ENCODE measurements at regions not wholly inside any gene's neighbourhood (a gene's known extent, or its start where the extent isn't known, plus 50 kb on each side); places are given as distances from the start of the nearest gene placed in this dataset.

- Histone ChIP-seq H3K27me3 (ENCODE audit: control insufficient read depth, insufficient read depth, low read length) (no peaks in the 10 kb centered on the region), H3K9me3 (replicated peaks; ENCODE audit: control insufficient read depth, low read depth, low read length) (no peaks in the 10 kb centered on the region), H3K27ac (ENCODE audit: low read length) (no peak overlapping the region), H3K36me3 (ENCODE audit: control insufficient read depth, insufficient read depth, low read length) (peaks cover 14% of the 10 kb centered on the region), H3K4me3 (ENCODE audit: low read length) (peak overlapping the region; percentile 61), H3K4me1 (ENCODE audit: control insufficient read depth, insufficient read depth, low read length) (peaks cover 9% of the 10 kb centered on the region)
- DNase-seq, result peak; percentile 87
- WGBS (ENCODE audit: insufficient coverage), result 2% methylated on average over 44 of the region's 49 CpGs
Observed at GRCh38 chr7:66413379-66414114, 208.4 kb downstream of the TPST1 start.

GRCh38 chr7:66415659-66416265 is 210.6 kb downstream of the TPST1 start:
- peaks cover 9% of the 10 kb centered on the region for H3K4me1 ChIP-seq (ENCODE audit: control insufficient read depth, insufficient read depth, low read length)
- 87% methylated on average over 2 of the region's 4 CpGs for WGBS (ENCODE audit: insufficient coverage)
- H3K36me3 ChIP-seq (ENCODE audit: control insufficient read depth, insufficient read depth, low read length), result peaks cover 9% of the 10 kb centered on the region
- H3K27ac ChIP-seq (ENCODE audit: low read length), result no peak overlapping the region
- no peaks in the 10 kb centered on the region for H3K27me3 ChIP-seq (ENCODE audit: control insufficient read depth, insufficient read depth, low read length)
- no peak overlapping the region for H3K4me3 ChIP-seq (ENCODE audit: low read length)
- no peak for DNase-seq
- no peaks in the 10 kb centered on the region for H3K9me3 ChIP-seq (replicated peaks; ENCODE audit: control insufficient read depth, low read depth, low read length)

GRCh38 chr7:66418537-66418936 is 210.1 kb upstream of the KCTD7 start:
- H3K4me1 ChIP-seq (ENCODE audit: control insufficient read depth, insufficient read depth, low read length), result peaks cover 6% of the 10 kb centered on the region
- DNase-seq, result no peak
- no peaks in the 10 kb centered on the region for H3K27me3 ChIP-seq (ENCODE audit: control insufficient read depth, insufficient read depth, low read length)
- 100% methylated on average over 1 of the region's 3 CpGs for WGBS (ENCODE audit: insufficient coverage)
- peaks cover 8% of the 10 kb centered on the region for H3K36me3 ChIP-seq (ENCODE audit: control insufficient read depth, insufficient read depth, low read length)
- no peaks in the 10 kb centered on the region for H3K9me3 ChIP-seq (replicated peaks; ENCODE audit: control insufficient read depth, low read depth, low read length)
- no peak overlapping the region for H3K4me3 ChIP-seq (ENCODE audit: low read length)
- H3K27ac ChIP-seq (ENCODE audit: low read length), result no peak overlapping the region

GRCh38 chr7:66419210-66419609 is 209.5 kb upstream of the KCTD7 start:
- no peak for DNase-seq
- WGBS (ENCODE audit: insufficient coverage), result no CpG with 5 or more reads among the region's 3 CpGs

GRCh38 chr7:66421830-66422475 is 206.7 kb upstream of the KCTD7 start:
- no peaks in the 10 kb centered on the region for H3K9me3 ChIP-seq (replicated peaks; ENCODE audit: control insufficient read depth, low read depth, low read length)
- no peak overlapping the region for H3K27ac ChIP-seq (ENCODE audit: low read length)
- no peak overlapping the region for H3K4me3 ChIP-seq (ENCODE audit: low read length)
- WGBS (ENCODE audit: insufficient coverage), result 75% methylated on average over 6 of the region's 8 CpGs
- no peak for DNase-seq
- H3K27me3 ChIP-seq (ENCODE audit: control insufficient read depth, insufficient read depth, low read length), result no peaks in the 10 kb centered on the region
- no peaks in the 10 kb centered on the region for H3K4me1 ChIP-seq (ENCODE audit: control insufficient read depth, insufficient read depth, low read length)
- H3K36me3 ChIP-seq (ENCODE audit: control insufficient read depth, insufficient read depth, low read length), result peaks cover 25% of the 10 kb centered on the region

More at GRCh38 chr7:66419210-66419609, 209.5 kb upstream of the KCTD7 start:
- Histone ChIP-seq H3K4me1 (ENCODE audit: control insufficient read depth, insufficient read depth, low read length) (no peaks in the 10 kb centered on the region), H3K27me3 (ENCODE audit: control insufficient read depth, insufficient read depth, low read length) (no peaks in the 10 kb centered on the region), H3K27ac (ENCODE audit: low read length) (no peak overlapping the region), H3K9me3 (replicated peaks; ENCODE audit: control insufficient read depth, low read depth, low read length) (no peaks in the 10 kb centered on the region), H3K4me3 (ENCODE audit: low read length) (no peak overlapping the region), H3K36me3 (ENCODE audit: control insufficient read depth, insufficient read depth, low read length) (peaks cover 8% of the 10 kb centered on the region)

GRCh38 chr7:66423729-66424128 is 205.0 kb upstream of the KCTD7 start:
- Histone ChIP-seq H3K4me3 (ENCODE audit: low read length) (no peak overlapping the region), H3K4me1 (ENCODE audit: control insufficient read depth, insufficient read depth, low read length) (no peaks in the 10 kb centered on the region), H3K9me3 (replicated peaks; ENCODE audit: control insufficient read depth, low read depth, low read length) (no peaks in the 10 kb centered on the region), H3K27me3 (ENCODE audit: control insufficient read depth, insufficient read depth, low read length) (no peaks in the 10 kb centered on the region), H3K27ac (ENCODE audit: low read length) (no peak overlapping the region), H3K36me3 (ENCODE audit: control insufficient read depth, insufficient read depth, low read length) (peaks cover 30% of the 10 kb centered on the region)
- 96% methylated on average over 4 of the region's 7 CpGs for WGBS (ENCODE audit: insufficient coverage)
- no peak for DNase-seq

- WGBS (ENCODE audit: insufficient coverage), result 90% methylated on average over 2 of the region's 6 CpGs
- DNase-seq, result no peak
Observed at GRCh38 chr7:66426332-66426731, 202.3 kb upstream of the KCTD7 start.

GRCh38 chr7:66426996-66427395 is 201.7 kb upstream of the KCTD7 start:
- Histone ChIP-seq H3K27ac (ENCODE audit: low read length) (no peak overlapping the region), H3K9me3 (replicated peaks; ENCODE audit: control insufficient read depth, low read depth, low read length) (no peaks in the 10 kb centered on the region), H3K4me1 (ENCODE audit: control insufficient read depth, insufficient read depth, low read length) (no peaks in the 10 kb centered on the region), H3K27me3 (ENCODE audit: control insufficient read depth, insufficient read depth, low read length) (no peaks in the 10 kb centered on the region), H3K4me3 (ENCODE audit: low read length) (no peak overlapping the region), H3K36me3 (ENCODE audit: control insufficient read depth, insufficient read depth, low read length) (peaks cover 30% of the 10 kb centered on the region)
- 81% methylated on average over 5 of the region's 5 CpGs for WGBS (ENCODE audit: insufficient coverage)
- DNase-seq, result no peak

More at GRCh38 chr7:66426332-66426731, 202.3 kb upstream of the KCTD7 start:
- no peaks in the 10 kb centered on the region for H3K4me1 ChIP-seq (ENCODE audit: control insufficient read depth, insufficient read depth, low read length)
- H3K27me3 ChIP-seq (ENCODE audit: control insufficient read depth, insufficient read depth, low read length), result no peaks in the 10 kb centered on the region
- H3K4me3 ChIP-seq (ENCODE audit: low read length), result no peak overlapping the region
- H3K9me3 ChIP-seq (replicated peaks; ENCODE audit: control insufficient read depth, low read depth, low read length), result no peaks in the 10 kb centered on the region
- no peak overlapping the region for H3K27ac ChIP-seq (ENCODE audit: low read length)
- peaks cover 30% of the 10 kb centered on the region for H3K36me3 ChIP-seq (ENCODE audit: control insufficient read depth, insufficient read depth, low read length)

- H3K4me3 ChIP-seq (ENCODE audit: low read length), result no peak overlapping the region
- 92% methylated on average over 2 of the region's 7 CpGs for WGBS (ENCODE audit: insufficient coverage)
- H3K9me3 ChIP-seq (replicated peaks; ENCODE audit: control insufficient read depth, low read depth, low read length), result no peaks in the 10 kb centered on the region
- H3K27ac ChIP-seq (ENCODE audit: low read length), result no peak overlapping the region
- DNase-seq, result no peak
- no peaks in the 10 kb centered on the region for H3K27me3 ChIP-seq (ENCODE audit: control insufficient read depth, insufficient read depth, low read length)
- peaks cover 30% of the 10 kb centered on the region for H3K36me3 ChIP-seq (ENCODE audit: control insufficient read depth, insufficient read depth, low read length)
- no peaks in the 10 kb centered on the region for H3K4me1 ChIP-seq (ENCODE audit: control insufficient read depth, insufficient read depth, low read length)
Observed at GRCh38 chr7:66427956-66428355, 200.7 kb upstream of the KCTD7 start.

- DNase-seq, result no peak
- no peaks in the 10 kb centered on the region for H3K9me3 ChIP-seq (replicated peaks; ENCODE audit: control insufficient read depth, low read depth, low read length)
- no peaks in the 10 kb centered on the region for H3K27me3 ChIP-seq (ENCODE audit: control insufficient read depth, insufficient read depth, low read length)
- H3K36me3 ChIP-seq (ENCODE audit: control insufficient read depth, insufficient read depth, low read length), result peaks cover 29% of the 10 kb centered on the region
- H3K27ac ChIP-seq (ENCODE audit: low read length), result no peak overlapping the region
- H3K4me1 ChIP-seq (ENCODE audit: control insufficient read depth, insufficient read depth, low read length), result no peaks in the 10 kb centered on the region
- H3K4me3 ChIP-seq (ENCODE audit: low read length), result no peak overlapping the region
- WGBS (ENCODE audit: insufficient coverage), result 83% methylated on average over 1 of the region's 4 CpGs
Observed at GRCh38 chr7:66429498-66430163, 199.1 kb upstream of the KCTD7 start.

Measured in muscle of leg (tissue), 3 donors.